NCI-H2227 (cell line): ENCODE measurements at regions not wholly inside any gene's neighbourhood (a gene's known extent, or its start where the extent isn't known, plus 50 kb on each side); places are given as distances from the start of the nearest gene placed in this dataset.
A peak's percentile ranks its signal among the peaks of the same experiment; 100 is the strongest.

ENCODE experiments used
- DNase-seq: peaks from one replicate; lab custom pipeline; 2025; ENCODE audit not compliant: unreplicated experiment; lab: John Stamatoyannopoulos, UW

DNA sequence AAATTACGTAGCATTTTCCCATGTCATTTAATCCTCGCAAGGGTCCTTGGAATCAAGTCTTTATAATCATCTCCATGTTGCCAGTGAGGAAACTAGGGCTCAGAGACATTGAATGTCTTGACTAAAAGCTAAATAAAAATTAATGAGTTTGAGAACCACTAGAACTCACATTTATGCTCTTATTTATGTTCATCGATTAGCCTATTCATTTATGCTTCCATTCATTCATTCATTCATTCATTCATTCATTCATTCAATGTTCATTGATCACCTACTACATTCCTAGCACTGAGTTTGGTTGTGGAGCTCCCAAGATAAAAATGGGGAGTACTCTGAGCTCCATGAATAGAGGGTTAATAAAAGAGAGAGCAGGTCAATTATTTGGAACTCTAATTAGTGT, 59.7 kb downstream of the KCNA1 start:
- DNase-seq, result no peak

GRCh38 chr12:4974217-4974616, 64.5 kb downstream of the KCNA1 start:
- peak; percentile 42 for DNase-seq

GRCh38 chr12:4975574-4975973, 65.9 kb downstream of the KCNA1 start:
- DNase-seq, result peak; percentile 57

DNA sequence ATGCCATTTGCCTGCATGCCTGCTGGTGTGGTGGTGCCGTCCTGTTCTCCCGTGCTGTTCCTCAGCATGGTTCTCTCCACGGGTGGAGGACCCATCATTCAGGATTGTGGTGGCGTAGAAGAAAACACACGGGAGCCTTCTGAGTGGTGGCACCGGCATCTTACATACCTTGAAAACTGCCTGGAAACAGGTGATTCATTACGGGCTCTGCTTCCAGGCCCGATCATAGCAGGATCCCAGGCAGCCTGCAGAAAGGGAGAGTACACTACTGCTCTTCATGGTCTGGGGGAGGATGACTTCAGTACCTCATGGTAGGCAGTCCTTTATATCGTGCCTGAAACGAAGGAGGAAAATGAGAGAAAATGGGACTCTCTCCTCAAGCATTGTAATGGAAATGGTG, 66.6 kb upstream of the KCNA5 start:
- DNase-seq, result no peak

DNA sequence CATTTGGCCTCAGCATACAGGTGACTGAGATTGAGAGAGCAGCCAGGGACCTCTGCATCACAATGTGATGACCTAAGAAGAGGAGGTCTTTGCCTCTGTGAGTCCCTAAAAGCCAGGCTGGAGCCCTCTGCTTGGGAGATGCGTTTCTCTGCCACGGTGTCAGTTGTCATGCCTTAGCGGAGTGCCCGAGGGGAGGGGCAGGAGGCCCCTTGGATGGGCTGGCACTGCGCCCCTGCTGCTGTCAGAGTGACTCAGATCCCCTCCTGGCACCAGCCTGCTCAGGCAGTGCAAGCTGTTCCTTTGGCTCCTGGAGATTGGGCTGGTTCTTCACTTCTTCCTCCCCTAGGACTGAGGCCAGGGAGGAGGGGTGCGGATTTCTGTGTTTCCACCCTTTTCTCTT, 64.9 kb upstream of the KCNA5 start:
- DNase-seq, result no peak

DNA sequence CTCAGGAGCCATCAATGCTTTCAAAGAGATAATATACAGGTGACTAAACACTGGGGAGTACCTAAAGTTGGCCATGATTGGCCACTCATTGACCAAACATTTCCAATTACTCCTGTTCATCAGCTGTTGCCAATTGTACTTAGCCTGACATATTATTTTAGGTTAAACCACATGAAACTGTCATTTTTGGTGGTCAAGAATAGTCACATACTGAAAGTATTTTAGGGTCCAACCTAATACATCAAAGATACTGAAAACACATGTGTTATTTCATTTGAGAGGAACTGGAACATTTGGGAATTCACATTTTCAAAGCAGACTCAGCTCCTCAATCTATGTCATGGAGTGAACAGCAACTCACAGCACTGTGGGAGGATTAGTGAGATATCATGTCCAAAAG, 63.9 kb upstream of the KCNA5 start:
- DNase-seq, result no peak

DNA sequence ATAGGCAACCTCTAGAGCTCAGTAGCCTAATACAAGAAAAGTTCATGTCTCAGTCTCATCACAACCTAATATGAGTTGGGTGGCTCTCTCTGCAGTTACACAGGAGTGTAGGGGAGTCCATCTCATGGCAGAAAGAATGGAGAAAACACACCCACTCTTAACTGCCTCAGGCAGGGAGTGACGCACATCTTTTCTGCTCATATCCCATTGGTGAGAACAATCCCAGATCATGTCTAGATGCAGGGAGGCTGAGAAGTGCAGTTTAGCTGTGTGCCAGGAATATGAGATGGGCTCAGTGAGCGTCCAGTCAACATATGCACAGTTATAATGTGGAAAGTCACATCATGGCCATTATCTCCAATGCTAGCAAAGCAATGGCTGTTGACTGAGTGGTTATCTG, 59.3 kb upstream of the KCNA5 start:
- DNase-seq, result no peak

GRCh38 chr12:4984971-4985370, 58.7 kb upstream of the KCNA5 start:
- no peak for DNase-seq

DNA sequence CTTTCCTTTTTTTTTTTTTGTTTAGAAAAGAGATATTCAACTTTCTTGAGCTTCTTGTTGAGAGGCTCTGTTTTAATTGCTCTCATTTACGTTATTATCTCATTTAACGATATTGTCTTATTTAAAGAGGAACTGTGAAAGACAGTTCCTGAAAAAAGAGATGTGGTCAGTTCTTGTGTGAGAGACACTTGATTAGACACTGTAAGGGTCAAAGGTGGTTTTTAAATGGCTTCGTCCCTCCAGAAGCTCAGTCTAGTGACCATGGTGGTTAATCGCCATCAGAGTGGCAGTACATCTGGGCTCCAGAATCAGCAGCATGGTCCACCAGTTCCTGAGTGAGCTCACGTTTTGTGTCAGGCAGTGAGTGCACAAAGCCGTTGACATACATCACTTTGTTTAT, 57.9 kb upstream of the KCNA5 start:
- no peak for DNase-seq

GRCh38 chr12:4987076-4988046, 56.3 kb upstream of the KCNA5 start:
- no peak for DNase-seq

- DNase-seq, result no peak
Observed at GRCh38 chr12:4991373-4991772, 52.3 kb upstream of the KCNA5 start.

DNA sequence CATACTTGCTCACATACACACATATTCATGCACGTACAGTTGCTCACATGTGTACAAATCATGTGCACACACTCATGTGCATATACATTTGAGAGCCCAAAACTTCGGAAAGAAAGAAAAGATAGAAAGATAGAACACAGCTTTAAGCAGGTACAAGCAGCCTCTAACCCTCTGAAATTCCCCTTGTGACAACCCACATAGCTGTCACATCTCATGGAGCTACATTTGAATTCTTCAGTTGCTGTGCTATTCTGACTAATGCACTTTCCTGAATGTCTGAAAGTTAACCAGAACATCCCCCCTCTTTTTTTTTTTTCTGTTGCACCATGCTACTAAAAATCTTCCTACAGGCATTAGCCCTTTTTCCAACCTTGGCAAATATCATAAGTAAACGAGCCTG, 51.9 kb upstream of the KCNA5 start:
- no peak for DNase-seq

DNA sequence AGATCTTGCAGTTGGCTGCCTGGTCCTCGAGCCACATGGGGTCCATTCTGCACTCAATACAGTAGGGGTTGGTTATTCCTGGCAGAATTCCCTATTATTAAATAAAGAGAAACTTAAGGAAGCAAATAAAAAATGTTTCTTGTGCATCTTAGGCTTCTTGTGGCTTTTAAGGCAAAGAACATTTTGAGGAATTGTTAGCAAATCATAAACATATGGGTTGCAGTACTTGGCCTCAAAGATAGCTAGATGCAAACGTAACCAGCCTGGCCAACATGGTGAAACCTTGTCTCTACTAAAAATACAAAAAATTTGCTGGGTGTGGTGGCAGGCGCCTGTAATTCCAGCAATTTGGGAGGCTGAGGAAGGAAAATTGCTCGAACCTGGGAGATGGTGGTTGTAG, 50.8 kb upstream of the KCNA5 start:
- no peak for DNase-seq
